Panc1 (cell line): ENCODE measurements at regions not wholly inside any gene's neighbourhood (a gene's known extent, or its start where the extent isn't known, plus 50 kb on each side); places are given as distances from the start of the nearest gene placed in this dataset.

ENCODE experiments used
- ATAC-seq: fragments of 200-7000 bp; cut with Tn5 transposase; 2 replicates; pipeline ENCODE4 v1.9.1; 2020; ENCODE audit warnings: mild to moderate bottlenecking, moderate library complexity
- BruUV-seq: library from RNA; stranded (reverse); fragments of 400-500 nt; replicated peaks from 2 replicates; lab custom pipeline; 2021; lab: Mats Ljungman, UMichigan
- CTCF ChIA-PET: fragments of 300-600 bp; sonication (Branson Sonifier 250); formaldehyde crosslinking; loops from one replicate; lab custom pipeline; 2022; ENCODE audit warnings: antibody characterized with exemption; lab: Charles Lee
- POLR2A ChIA-PET: fragments of 300-600 bp; sonication (Branson Sonifier 250); formaldehyde crosslinking; loops from one replicate; lab custom pipeline; 2022; ENCODE audit warnings: antibody characterized with exemption; lab: Charles Lee
- DNase-seq: peaks from one replicate; pipeline ENCODE4 v3.0.0-alpha.2; 2010; ENCODE audit warnings: low read depth, low spot score
- H3K27ac ChIP-seq: 2 replicates; pipeline ENCODE4 v1.5.1; 2011; ENCODE audit warnings: mild to moderate bottlenecking, low read length, inconsistent platforms
- H3K27me3 ChIP-seq: fragments of 200-500 bp; sonication (Bioruptor generic); 2 replicates; pipeline ENCODE4 v1.6.0; 2014; ENCODE audit warnings: low read length, inconsistent platforms; ENCODE audit not compliant: control insufficient read depth, insufficient read depth
- H3K36me3 ChIP-seq: fragments of 200-500 bp; sonication (Bioruptor generic); 2 replicates; pipeline ENCODE4 v1.5.1; 2014; ENCODE audit warnings: inconsistent platforms, mild to moderate bottlenecking, low read length, moderate library complexity; ENCODE audit not compliant: control insufficient read depth, insufficient read depth
- H3K4me1 ChIP-seq: 2 replicates; pipeline ENCODE4 v1.5.1; 2011; ENCODE audit warnings: inconsistent platforms, mild to moderate bottlenecking, low read length, moderate library complexity; ENCODE audit not compliant: control insufficient read depth, insufficient read depth
- H3K4me3 ChIP-seq, 2 experiments: 2 replicates each; pipeline ENCODE4 v1.5.1; 2011 to 2012; ENCODE audit warnings: low read depth in 2 of 2, low read length in 2 of 2, mild to moderate bottlenecking in 2 of 2, inconsistent platforms in 1 of 2, moderate library complexity in 1 of 2
- H3K9me3 ChIP-seq: fragments of 200-500 bp; sonication (Bioruptor generic); 2 replicates; pipeline ENCODE4 v1.5.1; 2014; ENCODE audit warnings: low read depth, mild to moderate bottlenecking, inconsistent platforms, low read length, moderate library complexity; ENCODE audit not compliant: control insufficient read depth, insufficient read depth
- CTCF ChIP-seq: fragments of 450-650 bp; IDR thresholded peaks from 2 replicates; pipeline ENCODE4 v1.5.1; 2017; ENCODE audit warnings: mild to moderate bottlenecking
- POLR2AphosphoS5 ChIP-seq: IDR thresholded peaks from 2 replicates; pipeline ENCODE4 v1.6.1; 2012; ENCODE audit warnings: mild to moderate bottlenecking, low read depth, low read length, moderate library complexity
- REST ChIP-seq, 2 experiments: IDR thresholded peaks; 2 replicates each; pipeline ENCODE4 v1.6.1; 2011 to 2012; ENCODE audit warnings: low read depth in 2 of 2, control low read depth in 1 of 2, low read length in 1 of 2, mild to moderate bottlenecking in 1 of 2, moderate library complexity in 1 of 2; ENCODE audit not compliant: insufficient read depth in 1 of 2
- SIN3A ChIP-seq: IDR thresholded peaks from 2 replicates; pipeline ENCODE4 v1.6.1; 2012; ENCODE audit warnings: low read depth, mild to moderate bottlenecking, low read length, moderate library complexity, borderline replicate concordance; ENCODE audit not compliant: insufficient read depth
- TCF7L2 ChIP-seq: IDR thresholded peaks from 2 replicates; pipeline ENCODE4 v1.6.1; 2011; ENCODE audit warnings: mild to moderate bottlenecking, low read depth, low read length, inconsistent platforms
- in situ Hi-C: cut with HindIII; loops from 2 replicates; pipeline ENCODE4 v1.10.0; 2016; ENCODE audit warnings: low sequenced_read_pairs, low pct_unique_long_range_greater_than_20kb
- intact Hi-C: fragments of 100-400 bp; cut with micrococcal nuclease; formaldehyde crosslinking; loops from one replicate; pipeline ENCODE4 v1.10.0; 2022; ENCODE audit not compliant: unreplicated experiment

- H3K27me3 ChIP-seq, result no peaks in the 10 kb centered on the region
- no peaks in the 10 kb centered on the region for H3K4me1 ChIP-seq
- intact Hi-C loops, result no loop called here
- no peak for DNase-seq
- in situ Hi-C loops, result no loop called here
- H3K9me3 ChIP-seq, result no peaks in the 10 kb centered on the region
- TF ChIP-seq CTCF (no peak), SIN3A (no peak), POLR2AphosphoS5 (no peak), TCF7L2 (no peak), REST (IDR thresholded peaks at IDR 0.05; ENCODE audit: insufficient read depth in 1 of 2, low read depth in 2 of 2, low read length in 1 of 2) (no peak)
- ATAC-seq, result no peak
- no peak overlapping the region for H3K4me3 ChIP-seq
- no TSS peak for BruUV-seq
- ChIA-PET CTCF (no interaction called here), POLR2A (no interaction called here)
- no peak overlapping the region for H3K27ac ChIP-seq
- no peaks in the 10 kb centered on the region for H3K36me3 ChIP-seq
Measured at GRCh38 chr2:144085016-144085415, 434.9 kb downstream of the ZEB2 start.

GRCh38 chr2:144084114-144084661, 435.7 kb downstream of the ZEB2 start:
- CTCF ChIA-PET, result no interaction called here
- BruUV-seq, result no TSS peak
- intact Hi-C loops, result no loop called here

More at GRCh38 chr2:144084114-144084661, 435.7 kb downstream of the ZEB2 start:
- DNase-seq, result no peak
- no peak for TF ChIP-seq POLR2AphosphoS5
- TF ChIP-seq REST (IDR thresholded peaks at IDR 0.05; ENCODE audit: insufficient read depth in 1 of 2, low read depth in 2 of 2, low read length in 1 of 2), result no peak
- no peak for TF ChIP-seq TCF7L2
- no peak for TF ChIP-seq CTCF
- TF ChIP-seq SIN3A, result no peak
- no peak overlapping the region for H3K4me3 ChIP-seq
- in situ Hi-C loops, result no loop called here
- H3K27ac ChIP-seq, result no peak overlapping the region
- no peak for ATAC-seq
- H3K27me3 ChIP-seq, result no peaks in the 10 kb centered on the region
- H3K9me3 ChIP-seq, result no peaks in the 10 kb centered on the region
- POLR2A ChIA-PET, result no interaction called here
- no peaks in the 10 kb centered on the region for H3K4me1 ChIP-seq
- no peaks in the 10 kb centered on the region for H3K36me3 ChIP-seq
